M059J (cell line): ENCODE measurements at regions not wholly inside any gene's neighbourhood (a gene's known extent, or its start where the extent isn't known, plus 50 kb on each side); places are given as distances from the start of the nearest gene placed in this dataset.

ENCODE experiments used
- DNase-seq: peaks from one replicate; pipeline ENCODE4 v3.0.0-alpha.2; 2012; ENCODE audit warnings: low read depth

DNA sequence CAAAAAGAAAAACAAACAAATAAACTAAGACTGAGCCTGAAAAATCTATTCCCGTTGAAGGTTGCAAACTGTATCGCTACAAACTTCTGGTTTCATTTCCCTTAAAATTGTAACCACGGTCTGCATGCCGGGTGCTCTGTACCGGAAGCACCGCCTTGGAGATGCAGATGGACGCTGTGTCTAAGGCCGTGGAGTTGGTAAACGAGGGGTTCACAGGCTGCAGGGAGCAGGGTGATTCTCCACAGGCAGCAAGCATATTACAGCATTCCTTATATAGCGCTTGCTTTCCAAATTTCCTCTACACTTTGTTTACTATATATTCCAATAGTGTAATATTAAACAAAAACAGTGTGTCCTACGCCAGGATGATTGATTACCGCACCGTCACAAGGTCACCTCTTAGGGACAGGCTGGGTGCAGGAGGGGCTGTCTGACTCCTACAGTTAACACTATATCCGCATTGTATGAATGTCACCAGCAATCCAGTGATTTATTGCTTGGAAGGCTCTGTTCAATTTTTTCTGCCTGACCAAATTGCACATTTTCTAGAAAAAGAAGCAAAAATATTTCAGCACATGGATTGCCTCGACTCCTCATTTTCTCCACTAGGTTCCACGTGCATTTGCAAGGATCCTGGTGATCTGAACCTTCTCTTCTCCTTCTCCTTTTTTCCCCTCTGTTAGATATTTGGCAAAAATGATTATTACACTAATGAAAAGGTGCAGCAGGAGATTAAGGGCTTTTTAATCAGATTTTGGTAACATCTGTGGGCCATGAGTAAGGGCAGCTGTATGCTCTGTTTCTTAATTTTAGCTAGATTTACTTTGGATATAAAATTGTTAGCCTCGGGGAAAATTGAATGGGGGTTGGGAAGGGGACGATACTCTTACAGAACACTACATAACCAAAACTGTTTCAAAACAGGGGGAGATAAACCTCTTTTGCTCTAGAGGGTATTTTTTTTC, 325.8 kb upstream of the MGMT start:
- no peak for DNase-seq

DNA sequence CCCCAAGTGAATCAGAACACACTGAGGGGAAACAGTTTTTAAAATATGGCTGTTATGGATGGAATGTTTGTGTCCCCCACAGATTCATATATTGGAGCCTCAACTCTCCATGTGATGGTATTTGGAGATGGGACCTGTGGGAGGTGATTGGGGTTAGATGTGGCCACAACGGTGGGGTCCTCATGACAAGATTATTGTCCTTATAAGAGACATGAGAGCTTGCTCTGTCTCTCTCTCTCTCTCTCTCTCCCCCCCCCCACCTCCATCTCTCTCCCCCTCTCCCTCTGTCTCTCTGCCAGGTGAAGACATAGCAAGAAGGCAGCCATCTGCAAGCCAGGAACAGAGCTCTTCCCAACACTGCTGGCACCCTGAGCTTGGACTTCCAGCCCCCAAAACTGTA, 315.8 kb upstream of the MGMT start:
- DNase-seq = no peak

DNA sequence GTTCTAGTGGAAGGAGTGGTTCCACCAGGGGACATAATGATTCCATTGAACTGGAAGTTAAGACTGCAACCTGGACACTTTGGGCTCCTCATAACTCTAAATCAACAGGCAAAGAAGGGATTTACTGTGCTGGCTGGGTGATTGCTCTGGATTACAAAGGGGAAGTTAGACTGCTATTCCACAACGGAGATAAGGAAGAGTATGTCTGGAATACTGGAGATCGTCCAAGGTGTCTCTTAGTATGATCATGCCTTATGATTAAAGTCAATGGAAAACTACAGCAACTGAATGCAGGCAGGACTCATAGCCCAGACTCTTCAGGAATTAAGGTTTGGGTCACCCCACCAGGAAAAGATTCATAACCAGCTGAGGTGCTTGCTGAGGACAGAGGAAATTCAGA, 310.6 kb upstream of the MGMT start:
- no peak for DNase-seq

DNA sequence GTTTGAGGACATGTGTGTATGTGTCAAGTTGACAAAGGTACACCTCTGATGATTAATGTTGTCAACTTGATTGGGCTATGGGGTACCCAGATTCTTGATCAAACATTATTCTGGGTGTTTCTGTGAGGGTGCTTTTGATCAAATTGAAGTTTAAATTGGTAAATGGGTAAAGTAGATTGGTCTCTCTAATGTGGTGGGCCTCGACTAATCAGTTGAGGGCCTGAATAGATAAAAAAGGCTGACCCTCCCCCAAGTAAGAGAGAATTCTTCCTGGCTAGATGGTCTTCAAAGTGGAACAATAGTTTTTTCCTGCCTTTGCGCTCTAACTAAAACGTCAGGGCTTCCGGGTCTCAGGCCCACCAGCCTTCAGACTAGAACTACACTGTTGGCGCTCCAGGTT, 309.9 kb upstream of the MGMT start:
- DNase-seq = no peak

DNA sequence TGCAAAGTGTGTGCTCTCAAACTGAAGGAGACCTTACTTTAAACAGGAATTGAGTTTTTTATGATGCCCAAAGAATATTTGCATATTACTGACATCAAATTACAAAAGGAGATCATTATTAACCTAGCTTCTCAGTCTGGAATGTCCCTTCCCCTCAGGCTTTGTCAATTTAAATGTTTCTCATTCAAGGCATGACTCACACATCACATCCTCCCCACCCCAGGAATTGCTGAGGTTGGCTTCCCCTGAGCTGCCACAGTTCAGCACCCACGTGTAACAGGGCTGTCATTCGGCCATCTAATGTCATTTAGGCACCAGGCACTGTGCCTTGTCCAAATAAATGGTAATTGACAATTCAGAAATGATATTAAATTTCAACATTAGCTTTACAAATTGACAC, 305.9 kb upstream of the MGMT start:
- peak; percentile 60 for DNase-seq

DNA sequence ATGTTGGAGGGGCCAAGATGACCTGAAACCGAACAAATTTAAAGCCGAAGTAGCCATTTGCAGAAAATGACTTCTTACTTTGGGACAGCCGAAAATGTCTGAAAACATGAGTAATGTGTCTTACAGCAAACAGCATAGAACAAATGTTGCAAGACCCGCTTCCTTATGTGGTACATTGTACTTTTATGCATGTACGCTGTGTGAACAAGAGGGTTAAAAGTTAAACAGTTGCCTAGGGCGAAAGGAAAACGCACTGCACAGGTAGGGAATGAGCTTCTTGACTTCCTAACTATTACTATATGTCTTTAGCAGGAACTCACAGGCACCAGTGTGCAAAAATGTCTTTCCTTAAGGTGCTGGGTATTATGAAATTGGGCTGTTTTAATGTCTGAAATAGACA, 303.5 kb upstream of the MGMT start:
- no peak for DNase-seq

DNA sequence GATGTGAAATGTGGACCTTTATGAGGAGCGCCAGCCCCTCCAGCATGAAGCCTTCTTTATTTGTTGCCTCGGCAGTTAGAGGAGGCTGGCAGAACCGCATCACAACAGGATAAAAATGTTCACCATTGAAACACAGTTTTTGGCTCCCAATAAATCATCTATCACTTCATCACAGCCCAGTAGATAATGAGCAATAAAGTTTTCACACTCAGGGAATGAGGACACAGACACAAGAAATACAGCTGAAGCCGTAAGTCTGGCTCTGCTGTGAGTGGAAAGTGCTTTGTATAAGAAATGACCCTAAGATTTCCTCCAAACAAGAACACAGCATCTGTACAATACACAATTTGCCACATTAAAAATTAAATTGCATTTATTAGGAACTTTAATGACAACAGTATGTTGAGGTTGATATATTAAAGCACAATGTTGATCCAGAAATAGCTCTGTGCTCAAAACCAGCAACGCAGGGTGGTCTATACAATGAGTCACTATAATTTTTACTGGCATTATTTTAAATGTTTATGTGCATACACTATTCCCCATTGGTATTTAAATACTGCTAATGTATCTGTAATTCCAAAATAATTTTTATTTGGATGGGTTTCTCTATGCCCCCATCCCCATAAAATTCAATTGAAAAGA, 301.8 kb upstream of the MGMT start:
- DNase-seq = no peak

DNA sequence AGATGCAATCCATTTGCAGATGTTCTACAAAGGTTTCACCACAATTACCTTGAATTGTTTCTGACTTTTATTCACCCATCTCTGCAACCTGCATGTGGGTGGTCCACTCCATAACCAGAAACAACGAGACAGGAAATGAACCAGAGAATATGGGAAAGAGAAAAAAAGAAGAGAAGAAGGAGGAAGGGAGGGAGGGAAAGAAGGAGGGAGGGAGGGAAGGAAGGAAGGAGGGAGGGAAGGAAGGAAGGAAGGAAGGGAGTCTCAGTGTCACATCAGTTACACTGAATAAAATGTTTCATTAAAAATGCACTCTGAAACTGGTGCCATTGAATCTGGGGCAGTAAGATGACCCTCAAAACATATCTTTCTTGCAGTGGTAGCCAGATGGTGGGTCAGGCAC, 301.3 kb upstream of the MGMT start:
- no peak for DNase-seq

DNA sequence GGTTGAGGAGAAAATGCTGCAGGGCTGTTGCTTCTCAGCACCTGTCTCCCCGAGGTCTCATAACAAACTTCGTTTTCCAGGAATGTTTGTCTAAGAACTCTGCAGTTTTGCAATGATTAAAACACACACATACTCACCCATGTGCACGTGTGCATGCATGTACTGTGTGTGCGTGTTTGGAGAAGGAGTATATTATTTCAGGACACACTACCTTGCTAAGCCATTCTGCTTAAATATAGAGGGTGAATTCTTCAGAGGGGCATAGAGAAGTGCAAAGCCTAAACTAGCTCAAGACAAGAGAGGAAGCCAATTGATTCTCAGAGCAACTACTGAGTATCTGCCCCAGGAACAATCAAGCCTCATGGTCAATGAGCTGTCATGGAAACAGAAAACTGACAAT, 298.4 kb upstream of the MGMT start:
- DNase-seq = no peak

DNA sequence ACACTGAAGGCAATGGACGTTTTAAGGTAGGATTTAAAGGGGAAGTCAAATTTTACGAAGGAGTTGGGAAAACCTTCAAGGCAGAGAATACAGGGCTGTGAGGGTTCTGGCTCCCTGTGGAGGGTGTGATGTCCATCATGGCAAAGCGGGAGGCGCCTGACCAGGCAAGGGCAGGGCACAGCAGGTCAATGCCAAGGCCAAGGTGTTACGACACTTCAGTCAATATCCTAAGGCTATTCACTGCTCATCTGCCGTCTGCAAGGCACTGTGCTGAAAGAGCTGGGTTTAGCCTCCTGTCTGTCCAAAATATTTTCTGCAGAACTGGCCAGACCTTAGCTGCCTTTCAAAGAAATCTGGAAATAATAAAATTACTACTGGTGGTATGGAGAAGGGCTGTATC, 297.9 kb upstream of the MGMT start:
- no peak for DNase-seq

DNA sequence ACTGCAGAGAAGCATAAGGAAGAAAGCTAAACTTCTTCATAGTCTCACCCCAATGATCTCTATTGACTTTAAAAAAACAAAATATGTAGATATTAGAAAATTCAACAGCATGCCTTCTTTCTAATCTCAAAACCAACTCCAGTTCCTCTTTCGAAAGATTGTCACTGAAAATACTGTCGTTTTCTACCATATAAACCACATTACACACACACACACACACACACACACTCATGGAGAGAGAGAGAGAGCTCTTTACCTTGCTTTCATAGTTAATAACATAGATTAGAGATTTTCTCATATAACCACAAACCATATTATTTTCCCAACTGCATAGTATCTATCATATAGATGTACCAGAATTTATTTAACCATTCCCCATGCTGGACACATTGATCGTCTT, 296.2 kb upstream of the MGMT start:
- DNase-seq = no peak

DNA sequence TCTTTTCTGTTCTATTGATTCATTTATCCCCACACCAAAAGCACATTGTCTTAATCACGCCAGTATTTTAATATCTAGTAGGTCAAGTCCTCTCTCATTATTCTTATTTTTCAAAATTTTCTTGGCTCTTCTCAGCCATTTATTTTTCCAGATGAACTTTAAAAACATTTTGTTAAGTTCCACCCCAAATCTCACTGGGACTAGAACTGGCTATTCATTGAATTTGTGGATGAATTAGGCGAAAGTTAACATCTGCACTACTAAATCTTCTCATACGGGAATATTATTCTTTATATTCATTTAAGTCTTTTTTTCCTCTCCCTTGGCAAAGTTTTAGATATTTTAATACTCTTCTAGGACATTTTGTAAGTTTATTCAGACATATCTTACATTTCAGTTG, 295.2 kb upstream of the MGMT start:
- DNase-seq = no peak

DNA sequence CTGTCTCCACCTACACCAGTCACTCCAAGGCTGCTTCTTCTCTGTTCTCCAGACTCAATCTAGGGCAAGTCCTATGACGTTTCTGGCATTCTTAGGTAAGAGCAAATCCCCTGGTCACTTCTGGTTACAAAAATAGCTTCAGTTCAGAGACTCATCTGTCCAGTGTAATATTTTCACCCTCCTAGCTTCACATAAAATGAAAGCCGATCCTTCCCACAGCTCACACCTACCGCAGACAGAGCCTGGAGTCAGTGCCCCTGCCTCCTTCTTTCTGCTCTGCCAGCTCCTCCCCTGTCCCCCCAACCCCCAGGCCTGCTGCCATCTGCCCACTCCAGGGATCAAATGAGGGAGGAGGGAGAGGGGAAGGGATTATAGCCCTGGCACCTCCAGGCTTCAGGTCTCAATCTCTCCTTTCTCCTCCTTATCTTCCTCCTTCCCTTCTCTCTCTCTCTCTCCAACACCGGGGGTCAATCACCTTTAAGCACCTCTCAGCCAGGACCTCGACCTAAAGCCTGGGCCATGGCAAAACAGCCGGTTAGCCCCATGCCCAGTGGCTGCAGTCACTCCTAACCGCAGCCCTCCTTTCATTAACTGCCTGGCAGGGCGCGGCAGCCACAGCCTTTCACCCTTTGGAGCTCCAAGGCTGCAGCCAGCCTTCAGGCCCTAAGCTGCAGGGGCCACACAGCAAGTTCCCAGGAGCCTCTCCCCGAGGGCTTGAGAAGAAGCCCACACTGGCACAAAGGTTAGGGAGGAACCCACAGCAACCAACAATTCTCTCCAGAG, 292.6 kb upstream of the MGMT start:
- DNase-seq = no peak

DNA sequence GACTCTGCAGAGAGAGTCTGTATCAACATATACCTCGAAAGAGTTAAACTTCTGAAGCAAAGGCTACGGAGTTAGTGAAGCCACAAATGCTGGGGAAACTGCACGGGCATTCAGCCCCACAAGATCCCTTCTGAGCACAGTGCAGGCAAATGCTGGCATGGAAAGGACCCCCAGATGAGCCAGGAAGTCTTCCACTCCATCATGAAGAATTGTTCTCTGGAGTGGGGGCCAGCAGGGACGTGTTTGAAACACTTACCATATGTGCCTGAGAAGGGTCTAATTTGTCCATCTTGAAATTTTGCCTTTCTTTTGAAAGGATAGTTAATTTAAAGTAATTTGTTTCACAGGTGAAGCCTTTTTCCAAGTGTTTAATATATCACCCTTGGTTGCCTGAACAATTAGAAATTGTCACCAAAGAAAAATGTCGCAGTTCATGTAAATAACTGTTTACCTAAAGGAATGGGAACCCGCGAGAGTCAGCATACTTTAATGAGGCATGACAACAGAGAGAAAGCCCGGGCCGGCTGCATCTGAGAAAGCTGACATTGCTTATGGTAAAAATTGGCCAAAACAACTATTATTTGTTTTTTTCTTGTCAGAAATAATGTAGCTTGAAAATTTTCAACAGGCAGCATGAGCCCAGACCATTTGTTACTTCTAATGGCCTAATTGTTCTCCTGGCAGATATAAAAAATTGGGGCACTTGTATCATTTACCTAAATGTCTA, 287.6 kb upstream of the MGMT start:
- no peak for DNase-seq

DNA sequence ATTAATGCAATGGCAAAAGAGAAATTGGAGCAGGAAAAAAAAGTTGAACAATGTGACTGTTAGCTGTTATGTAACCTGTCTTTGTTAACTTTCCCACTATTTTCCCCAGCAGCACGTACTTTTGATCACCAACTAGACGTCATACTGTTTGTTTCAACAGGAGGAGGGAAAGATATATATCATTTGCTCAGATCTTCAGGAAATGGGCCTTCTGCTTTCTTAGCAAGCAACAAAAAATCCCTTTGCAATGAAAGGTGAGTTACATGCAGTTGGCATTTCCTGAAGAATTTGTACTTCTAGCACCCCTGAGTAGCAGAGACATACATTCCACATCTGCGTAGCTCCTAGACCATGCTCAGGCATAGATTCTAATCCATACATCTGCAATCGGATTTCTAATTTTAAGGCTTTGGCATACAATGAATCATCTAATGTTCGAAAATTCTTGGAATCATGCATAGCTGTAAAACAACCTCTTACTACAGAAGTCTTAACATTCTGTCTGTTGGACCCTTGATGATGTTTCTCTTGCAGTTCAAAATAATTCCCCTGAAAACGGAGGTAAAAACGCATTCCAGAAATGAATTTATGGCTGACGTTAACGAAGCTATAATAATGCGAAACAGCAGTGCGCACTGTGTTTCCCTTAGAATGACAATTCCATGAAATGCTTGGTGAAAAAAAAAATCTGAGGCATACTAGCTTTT, 286.9 kb upstream of the MGMT start:
- DNase-seq = no peak

DNA sequence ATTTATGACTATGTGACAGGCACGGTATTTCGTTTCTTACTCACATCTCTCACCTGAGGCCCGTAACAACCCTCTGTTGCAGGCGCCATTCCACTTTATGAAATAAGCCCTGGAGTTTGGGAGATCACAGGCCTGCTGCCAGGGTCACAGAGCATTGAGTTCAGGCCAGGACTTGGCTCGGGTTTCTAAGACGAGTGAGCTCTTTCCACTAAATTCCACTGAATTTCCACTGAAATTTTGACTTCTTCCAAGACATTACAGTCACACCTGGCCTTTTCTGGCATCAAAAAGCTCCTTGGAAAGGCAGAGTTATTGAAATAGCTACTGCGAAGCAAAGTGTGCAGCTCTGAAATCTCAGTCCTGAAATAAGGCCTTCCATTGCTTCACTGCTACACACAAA, 282.8 kb upstream of the MGMT start:
- DNase-seq = no peak

DNA sequence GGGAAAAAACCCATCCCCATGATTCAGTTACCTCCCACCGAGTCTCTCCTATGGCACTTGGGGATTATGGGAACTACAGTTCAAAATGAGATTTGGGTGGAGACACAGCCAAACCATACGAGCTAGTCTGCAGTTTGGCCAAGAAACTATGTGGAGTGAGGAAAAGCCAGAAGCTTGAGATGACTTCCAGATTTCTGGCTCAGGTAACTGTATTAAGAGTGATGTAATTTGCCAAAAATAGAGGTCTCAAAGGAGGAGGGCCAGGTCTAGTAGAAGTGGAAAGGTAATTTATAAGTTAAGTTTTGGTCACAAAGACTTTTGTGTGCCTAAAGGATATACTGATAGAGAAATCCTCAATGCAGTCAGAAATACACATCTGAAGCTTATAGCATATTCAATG, 279.7 kb upstream of the MGMT start:
- DNase-seq = no peak

DNA sequence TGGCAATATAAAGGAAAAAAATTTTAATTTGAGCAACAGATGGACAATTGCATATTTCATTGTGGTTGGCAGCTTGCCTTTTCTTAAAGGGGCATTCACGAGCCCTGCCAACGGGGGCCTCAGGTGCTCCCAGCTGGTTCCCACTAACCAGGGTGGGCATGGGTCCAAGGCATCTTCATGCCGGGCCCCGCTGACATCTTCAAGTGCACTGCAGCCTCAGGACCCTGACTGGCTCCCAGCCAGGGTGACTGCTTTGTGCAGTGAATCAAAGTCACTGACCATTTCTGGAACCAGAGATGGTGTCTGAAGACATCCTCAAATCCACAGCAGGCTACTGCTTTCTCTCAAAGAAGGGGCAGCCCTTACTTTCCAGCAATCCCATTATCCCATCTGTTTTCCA, 275.2 kb upstream of the MGMT start:
- no peak for DNase-seq

DNA sequence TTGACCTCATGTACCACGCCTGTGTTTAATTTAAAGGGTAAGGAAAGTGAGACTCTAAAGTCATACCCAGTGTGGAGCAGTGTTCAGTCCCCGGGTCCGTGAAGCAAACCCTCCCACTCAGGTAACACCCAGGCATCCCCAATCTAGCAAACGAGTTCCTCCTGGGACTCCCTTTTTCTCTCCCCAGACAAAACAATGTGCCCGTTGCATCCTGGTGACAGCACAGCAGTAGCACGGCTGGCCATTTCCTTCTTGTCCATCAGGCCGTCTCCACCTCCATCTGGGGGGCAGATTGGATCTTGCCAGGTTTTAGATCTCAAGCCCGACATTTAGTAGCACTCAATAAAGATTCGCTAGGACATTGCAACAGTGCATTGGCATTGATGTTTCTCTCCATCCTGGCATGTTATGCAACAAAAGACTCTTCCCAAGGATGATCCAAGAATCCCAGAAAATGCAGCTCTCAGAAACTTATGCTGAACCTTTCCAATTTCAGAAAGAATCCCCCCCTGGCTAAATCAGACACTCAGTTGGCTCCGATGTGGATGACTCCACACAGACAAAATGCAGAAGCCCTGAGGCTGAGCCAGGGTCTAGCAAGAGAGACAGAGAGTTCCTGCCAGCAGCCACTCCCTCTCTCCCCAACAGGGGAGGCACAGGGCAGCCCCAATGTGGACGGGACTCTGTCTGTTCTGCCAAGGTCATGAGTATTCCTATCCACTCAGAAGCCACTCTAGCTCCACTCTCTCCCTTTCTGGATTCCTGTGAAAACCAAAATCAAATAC, 274.5 kb upstream of the MGMT start:
- peak; percentile 8 for DNase-seq

DNA sequence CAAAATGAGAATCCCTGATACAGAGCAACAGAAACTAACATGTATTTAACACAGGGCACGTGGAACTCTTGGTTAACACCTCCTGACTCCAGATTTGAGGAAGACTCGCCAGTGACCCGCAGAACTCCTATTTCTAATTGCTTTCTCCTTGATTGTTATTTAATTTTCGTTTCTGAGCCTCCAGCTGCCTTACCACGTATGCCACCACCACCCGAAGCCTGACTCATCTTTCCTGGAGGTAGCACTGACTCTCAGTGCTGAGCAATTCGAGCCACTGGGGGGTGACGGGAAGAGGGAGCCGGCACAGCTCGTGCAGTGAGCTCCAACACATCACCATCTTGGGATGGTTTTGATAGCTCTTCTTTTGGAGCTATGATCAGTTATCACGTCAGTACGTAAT, 273.9 kb upstream of the MGMT start:
- peak; percentile 29 for DNase-seq
